Choroid plexus epithelial cell (primary cell): ENCODE measurements at regions not wholly inside any gene's neighbourhood (a gene's known extent, or its start where the extent isn't known, plus 50 kb on each side); places are given as distances from the start of the nearest gene placed in this dataset.
A peak's percentile ranks its signal among the peaks of the same experiment; 100 is the strongest.

Experiments used
- DNase-seq: peaks from one replicate; pipeline ENCODE4 v3.0.0-alpha.2; 2010; ENCODE audit warnings: low read depth
- H3K4me3 ChIP-seq: 2 replicates; pipeline ENCODE4 v1.5.1; 2011; ENCODE audit warnings: low read depth, mild to moderate bottlenecking, control low read depth, low read length, moderate library complexity
- TF ChIP-seq, protein P1 (sequence below): conservative IDR thresholded peaks from 2 replicates; pipeline ENCODE4 v1.5.1; 2011; ENCODE audit warnings: low read depth, mild to moderate bottlenecking, control low read depth, inconsistent platforms, low read length, moderate library complexity

DNA sequence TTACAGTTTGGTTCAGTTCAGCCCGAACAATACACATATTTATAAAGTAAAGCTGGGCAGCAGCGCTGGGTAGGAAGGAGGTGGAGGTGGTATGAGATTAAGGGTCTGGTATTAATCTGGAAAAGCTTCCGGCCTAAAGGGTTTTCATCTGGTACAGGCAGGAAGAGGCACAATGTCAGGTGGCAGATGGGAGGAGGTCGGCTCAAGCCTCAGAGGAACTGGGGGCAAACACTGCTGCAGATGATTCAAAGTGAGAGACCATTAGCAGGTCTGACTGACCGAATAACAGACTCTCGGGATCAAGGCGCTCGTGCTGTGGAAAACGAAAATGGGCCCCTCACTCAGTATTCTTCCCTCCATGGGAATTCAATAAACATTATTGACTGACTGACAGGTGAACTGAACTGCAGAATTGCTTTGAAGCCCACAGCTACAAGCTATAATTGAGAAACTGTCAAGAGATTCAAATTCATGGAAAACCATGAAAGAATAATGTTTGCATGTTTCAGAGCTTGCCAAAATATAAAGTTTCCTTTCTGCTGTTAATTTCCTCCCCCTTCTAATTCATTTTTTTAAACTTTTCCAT lies 75.3 kb downstream of the TMEM167A start:
- TF ChIP-seq, protein P1, sequence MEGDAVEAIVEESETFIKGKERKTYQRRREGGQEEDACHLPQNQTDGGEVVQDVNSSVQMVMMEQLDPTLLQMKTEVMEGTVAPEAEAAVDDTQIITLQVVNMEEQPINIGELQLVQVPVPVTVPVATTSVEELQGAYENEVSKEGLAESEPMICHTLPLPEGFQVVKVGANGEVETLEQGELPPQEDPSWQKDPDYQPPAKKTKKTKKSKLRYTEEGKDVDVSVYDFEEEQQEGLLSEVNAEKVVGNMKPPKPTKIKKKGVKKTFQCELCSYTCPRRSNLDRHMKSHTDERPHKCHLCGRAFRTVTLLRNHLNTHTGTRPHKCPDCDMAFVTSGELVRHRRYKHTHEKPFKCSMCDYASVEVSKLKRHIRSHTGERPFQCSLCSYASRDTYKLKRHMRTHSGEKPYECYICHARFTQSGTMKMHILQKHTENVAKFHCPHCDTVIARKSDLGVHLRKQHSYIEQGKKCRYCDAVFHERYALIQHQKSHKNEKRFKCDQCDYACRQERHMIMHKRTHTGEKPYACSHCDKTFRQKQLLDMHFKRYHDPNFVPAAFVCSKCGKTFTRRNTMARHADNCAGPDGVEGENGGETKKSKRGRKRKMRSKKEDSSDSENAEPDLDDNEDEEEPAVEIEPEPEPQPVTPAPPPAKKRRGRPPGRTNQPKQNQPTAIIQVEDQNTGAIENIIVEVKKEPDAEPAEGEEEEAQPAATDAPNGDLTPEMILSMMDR: no peak
- no peak overlapping the region for H3K4me3 ChIP-seq
- no peak for DNase-seq

DNA sequence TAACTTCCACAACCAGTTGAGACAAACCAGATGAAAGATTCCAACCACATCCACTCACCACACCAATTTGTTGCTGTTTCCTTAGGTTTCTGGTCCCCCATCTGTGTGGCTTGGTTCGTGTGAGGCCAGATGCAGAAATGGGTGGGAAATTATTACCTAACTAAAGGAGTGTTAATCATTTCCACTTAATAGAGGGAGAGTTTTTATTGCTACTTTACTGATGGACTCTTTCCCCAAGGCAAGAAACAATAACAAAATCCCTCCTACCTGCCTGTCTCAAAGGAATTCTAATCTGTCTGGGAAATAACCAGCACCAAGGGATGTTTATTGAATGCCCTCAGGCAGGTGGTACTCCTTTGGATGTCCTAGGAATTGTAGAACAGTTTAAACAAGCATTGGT lies 76.3 kb downstream of the TMEM167A start:
- no peak for DNase-seq
- TF ChIP-seq, protein P1: no peak

DNA sequence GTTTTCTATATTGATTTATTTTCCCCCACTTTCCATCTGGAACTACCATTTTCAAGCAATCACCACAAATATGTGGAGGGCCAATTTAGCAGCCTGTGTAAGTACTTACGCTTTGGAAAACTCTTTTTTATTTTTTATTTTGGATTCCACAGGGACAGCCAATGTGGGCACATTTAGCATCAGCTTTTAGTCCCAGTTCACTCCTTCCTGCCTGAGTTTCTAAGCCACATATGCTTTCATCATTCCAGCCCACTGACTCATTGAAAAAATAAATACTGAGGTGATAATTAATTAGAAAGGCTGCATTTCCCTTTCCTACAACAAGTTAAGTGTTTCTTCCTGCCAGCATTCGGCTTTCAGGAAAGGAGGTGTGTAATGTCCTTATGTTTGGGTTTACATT lies 76.8 kb downstream of the TMEM167A start:
- TF ChIP-seq, protein P1: no peak
- DNase-seq: no peak
- H3K4me3 ChIP-seq: no peak overlapping the region

More for the DNA sequence above, 76.3 kb downstream of the TMEM167A start:
- no peak overlapping the region for H3K4me3 ChIP-seq

DNA sequence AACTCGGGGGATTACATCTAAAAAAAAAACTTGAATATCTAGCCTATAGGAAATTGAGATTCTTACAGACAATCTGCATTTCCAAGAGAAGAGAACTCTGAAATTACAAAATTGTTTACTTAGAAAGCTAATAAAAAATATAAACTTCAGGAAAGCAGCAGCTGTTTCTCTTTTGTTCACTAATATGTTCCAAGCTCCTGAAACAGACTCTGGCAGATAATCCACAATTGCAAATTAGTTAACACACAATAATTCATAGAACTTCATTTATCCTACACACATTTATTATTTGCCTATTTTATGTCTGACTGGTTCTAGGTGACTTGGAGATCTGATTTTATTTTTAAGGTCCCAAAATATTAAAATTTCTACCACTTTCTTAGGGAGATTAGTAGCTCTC lies 83.8 kb downstream of the TMEM167A start:
- no peak overlapping the region for H3K4me3 ChIP-seq
- TF ChIP-seq, protein P1: no peak
- no peak for DNase-seq

DNA sequence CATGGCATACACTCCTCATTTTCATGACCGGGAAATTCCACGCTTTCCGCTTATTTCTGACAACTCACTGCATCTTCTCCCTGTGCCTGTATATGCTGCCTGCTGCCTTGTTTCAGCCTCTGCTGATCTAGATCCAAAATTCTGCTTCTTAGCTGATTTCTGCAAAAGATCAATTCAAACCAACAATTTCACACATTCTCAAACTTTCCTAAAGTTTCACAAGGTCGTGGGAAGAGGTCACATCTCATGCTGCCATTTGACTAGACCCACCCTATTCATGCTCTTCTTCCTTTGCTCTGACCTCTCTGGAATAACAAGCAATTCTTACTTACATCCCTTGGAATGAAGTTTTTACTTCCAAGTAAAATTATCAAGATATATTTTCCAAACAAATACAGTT lies 84.5 kb downstream of the TMEM167A start:
- TF ChIP-seq, protein P1: no peak
- DNase-seq: no peak
- no peak overlapping the region for H3K4me3 ChIP-seq

DNA sequence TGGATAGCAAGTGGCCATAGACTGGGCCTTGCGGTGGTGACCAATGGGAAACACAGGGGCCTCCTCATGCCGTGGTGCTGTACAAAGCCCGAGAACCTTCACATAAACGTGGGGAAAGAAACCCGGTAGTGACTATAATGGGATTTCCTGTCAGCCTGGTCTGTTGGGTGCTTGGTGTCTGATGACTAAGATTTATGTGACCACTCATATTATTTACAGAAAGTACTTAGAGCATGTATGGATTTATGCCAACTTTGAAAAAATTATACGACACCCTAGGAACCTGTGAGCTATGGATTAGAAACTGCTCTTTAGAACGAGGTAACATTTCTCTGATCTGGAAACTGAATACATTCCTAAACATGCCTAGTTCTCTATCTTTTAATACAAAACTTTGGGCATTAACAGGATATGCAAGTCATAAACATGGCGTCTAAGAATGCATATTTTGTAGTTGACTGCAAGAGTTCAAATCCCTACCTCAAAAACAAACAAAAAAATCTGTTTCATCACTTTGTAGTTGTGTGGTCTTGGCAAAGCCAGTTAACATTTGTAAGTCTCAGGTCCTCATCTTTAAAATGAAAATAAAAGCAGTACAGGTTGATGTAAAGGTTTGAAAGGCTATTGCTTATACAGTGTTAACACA lies 85.4 kb downstream of the TMEM167A start:
- TF ChIP-seq, protein P1: no peak
- DNase-seq: peak; percentile 68

DNA sequence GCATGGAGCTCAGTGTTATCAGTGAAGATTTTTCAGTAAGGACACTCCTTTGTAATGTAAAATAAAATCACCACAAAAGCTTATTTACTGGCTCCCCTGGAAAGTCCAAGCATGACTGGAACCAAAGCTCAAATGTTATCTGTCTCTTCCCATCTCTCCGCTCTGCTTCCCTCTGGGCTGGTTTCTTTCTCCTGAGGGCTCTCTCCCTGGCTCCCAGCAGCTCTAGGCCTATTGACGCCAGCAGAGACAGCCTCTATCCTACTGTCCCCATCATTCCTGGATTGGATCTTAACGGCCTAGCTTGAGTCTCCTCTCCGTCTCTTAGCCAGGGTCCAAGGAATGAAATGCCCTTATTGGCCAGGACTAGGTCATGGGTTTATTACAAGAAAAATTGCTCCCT lies 86.1 kb downstream of the TMEM167A start:
- TF ChIP-seq, protein P1: no peak
- no peak overlapping the region for H3K4me3 ChIP-seq
- DNase-seq: no peak

More for the DNA sequence above, 85.4 kb downstream of the TMEM167A start:
- no peak overlapping the region for H3K4me3 ChIP-seq
